ENCODE measurements at regions not wholly inside any gene's neighbourhood (a gene's known extent, or its start where the extent isn't known, plus 50 kb on each side); places are given as distances from the start of the nearest gene placed in this dataset.

GRCh38 chr2:236692937-236693336 is 123.3 kb downstream of the ACKR3 start:
- no peak for DNase-seq

- no peak for DNase-seq
These were observed 123.9 kb downstream of the ACKR3 start for GRCh38 chr2:236693531-236693930.

DNA sequence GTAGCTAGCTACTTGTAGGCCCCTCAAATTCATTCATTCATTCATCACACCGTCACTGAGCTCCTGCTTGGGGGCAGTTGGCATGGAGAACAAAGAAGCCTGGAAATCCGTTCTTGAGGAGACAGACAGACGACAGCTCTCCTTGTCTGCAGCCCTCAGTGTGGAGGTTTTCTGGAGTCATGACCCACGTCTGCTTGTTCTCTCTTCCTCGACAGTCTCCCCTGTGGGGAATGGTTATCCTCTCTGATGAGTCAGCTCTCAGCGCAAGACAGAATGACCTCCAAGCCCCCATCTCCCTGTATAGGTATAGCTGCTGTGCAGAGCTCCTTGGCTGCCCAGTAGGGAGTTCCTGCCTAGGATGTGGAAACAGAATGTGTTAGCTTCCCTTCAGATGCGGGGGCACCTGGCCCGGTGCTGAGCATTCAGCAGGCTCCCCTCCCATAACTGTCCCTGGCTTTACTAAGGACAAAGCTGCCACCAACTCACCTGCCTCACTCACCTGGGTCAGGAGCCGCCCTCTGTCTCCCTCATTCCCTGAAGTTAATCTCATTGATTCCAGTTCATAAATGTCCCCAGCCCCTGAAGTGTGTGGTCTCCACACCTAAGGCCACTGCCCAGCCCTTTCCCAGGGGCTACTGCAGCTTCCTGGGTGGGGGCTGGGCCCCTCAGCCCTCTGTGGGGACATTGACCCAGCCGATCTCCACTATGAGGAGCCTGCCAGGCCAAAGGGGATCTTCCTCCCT is 124.7 kb downstream of the ACKR3 start:
- no peak for DNase-seq

DNA sequence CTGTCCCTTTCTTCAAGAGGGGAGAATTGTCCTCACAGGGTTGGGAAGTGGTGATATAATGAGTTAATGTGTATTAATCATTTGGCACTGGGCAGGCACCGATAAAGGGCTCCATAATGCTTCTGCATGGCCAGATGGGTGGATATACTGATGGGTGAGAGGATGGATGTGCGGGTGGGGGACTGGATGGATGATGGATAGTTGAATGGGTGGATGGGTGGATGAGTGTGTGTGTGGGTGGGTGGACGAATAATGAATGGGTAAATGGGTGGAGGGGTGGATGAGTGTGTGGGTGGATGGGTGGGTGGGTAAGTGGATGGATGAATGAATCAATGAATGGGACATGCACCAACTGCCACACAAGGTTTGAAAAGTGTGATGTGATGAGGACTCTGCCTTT is 127.2 kb downstream of the ACKR3 start:
- DNase-seq: no peak

- no peak for DNase-seq
These were observed 128.5 kb downstream of the ACKR3 start for GRCh38 chr2:236698016-236698627.

- no peak for DNase-seq
These were observed 131.1 kb downstream of the ACKR3 start for GRCh38 chr2:236700703-236701102.

DNA sequence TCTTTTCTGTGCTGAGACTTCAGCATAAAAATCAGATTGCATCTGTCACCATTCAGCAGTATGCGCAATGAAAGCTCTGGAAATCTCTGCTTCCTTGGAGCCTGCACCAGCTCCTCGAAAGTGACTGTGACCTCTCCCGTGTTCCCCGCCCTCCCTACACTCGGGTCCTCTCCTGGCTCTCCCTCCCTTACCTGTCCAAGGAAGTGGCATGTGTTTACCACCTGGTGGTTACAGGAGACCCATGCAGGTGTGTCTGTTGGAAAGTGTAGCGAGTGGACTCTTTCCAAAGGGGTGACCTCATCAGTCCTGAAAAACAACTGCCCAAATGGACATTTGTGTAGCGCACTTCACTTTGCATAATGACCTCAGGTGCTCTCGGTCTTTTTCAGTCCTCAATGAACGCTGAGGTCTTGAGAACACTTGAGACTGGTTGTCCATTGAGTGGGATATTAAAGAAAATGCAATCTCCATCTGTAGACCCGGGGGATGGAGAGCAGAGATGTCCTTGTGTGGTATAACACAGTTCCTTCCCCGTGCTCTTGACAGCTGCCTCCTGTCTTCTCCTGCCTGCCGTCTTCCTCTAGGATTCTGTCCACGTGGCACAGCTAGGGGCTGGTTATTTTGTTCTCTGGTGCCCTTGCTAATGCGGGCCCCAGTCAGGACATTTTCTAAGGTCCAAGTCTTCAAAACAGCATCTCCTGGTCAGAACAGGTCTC is 133.2 kb downstream of the ACKR3 start:
- DNase-seq: no peak

- no peak for DNase-seq
These were observed 133.7 kb downstream of the ACKR3 start for GRCh38 chr2:236703373-236703709.

DNA sequence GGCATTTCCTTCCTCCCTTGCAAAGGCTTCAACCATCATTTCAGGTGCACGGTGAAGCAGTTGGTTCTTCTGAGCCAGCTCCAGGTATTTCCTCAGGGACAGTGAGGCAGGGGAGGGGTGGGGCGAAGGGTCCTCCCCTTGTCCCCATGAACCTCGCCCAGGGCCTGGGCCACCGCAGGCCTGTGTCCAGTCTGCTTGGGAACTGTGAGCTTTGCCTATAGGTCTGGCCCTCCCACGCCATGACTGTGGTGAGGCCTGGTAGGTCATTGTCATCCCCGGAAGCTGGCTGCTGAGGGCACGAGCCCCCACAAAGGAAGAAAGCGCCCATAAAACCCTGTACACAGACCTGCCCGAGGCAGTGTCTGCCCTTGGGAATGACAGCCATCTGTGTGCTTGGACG is 134.3 kb downstream of the ACKR3 start:
- no peak for DNase-seq

GRCh38 chr2:236704887-236705286 is 135.3 kb downstream of the ACKR3 start:
- no peak for DNase-seq

- no peak for DNase-seq
These were observed 135.9 kb downstream of the ACKR3 start for GRCh38 chr2:236705295-236706105.

DNA sequence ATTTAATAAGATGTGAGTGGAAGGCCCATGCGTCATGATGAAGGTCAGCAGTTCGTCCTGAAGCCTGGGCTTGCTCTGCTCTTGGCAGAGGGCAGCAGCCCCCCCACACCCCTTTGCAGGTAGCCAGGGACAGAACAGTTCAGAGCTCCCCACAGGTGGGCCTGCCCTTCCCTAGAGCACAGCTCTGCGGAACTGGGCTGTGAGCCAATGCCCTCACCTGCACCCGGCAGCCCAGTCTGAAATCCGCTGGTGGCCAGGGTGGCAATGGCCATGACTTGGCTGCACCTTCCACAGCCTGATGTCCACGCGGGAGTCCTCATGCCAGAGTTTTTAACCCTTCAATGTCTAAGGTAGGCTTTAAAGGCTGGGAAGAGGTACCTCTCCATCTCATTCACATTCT is 136.7 kb downstream of the ACKR3 start:
- no peak for DNase-seq

DNA sequence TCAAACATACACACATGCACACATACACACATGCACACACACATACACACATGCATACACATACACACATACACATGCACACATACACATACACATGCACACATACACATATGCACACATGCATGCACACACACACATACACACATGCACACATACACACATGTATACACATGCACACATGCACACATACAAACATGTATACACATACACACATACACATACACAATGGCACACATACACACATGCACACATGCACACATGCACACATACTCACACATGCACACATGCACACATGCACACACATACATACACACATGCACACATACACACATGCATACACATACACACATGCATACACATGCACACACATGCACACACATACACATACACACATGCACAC is 137.2 kb downstream of the ACKR3 start:
- no peak for DNase-seq

- no peak for DNase-seq
These were observed 141.8 kb downstream of the ACKR3 start for GRCh38 chr2:236711440-236711839.

GRCh38 chr2:236712304-236712703 is 142.7 kb downstream of the ACKR3 start:
- no peak for DNase-seq

DNA sequence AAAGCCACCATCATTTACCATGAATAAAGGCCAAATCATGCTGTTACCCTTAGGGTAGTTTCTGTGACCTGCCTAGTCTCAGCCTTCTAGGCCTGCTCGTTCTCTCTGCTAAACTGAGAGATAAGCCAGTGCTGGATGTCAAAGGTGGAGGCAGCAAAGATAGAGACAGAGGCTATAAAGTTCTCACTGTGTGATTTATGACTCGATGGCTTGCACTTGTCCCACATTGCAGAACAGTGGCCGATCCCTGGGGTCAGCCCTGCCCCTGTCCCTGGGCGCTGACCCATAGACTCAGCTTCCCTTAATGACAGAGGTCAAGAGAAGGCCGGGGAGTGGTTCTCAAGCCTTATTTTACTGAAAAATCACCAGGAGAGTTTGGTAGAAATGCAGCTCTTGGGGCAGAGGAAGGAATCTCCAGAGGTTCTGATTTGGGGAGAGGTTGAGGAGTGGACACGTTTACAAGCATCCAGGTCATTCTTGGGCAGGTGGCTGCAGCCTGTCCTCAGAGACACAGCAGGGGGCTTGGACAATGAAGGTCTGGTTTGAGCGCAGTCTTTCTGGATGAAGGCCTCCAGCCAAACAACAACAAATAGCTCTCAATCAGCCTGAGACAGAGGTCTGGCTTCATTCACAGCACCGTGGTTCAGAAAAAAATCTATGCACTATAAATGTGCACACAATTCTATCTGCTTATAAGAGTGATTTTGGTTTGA is 143.5 kb downstream of the ACKR3 start:
- DNase-seq: no peak

GRCh38 chr2:236714080-236714479 is 144.5 kb downstream of the ACKR3 start:
- DNase-seq: no peak

DNA sequence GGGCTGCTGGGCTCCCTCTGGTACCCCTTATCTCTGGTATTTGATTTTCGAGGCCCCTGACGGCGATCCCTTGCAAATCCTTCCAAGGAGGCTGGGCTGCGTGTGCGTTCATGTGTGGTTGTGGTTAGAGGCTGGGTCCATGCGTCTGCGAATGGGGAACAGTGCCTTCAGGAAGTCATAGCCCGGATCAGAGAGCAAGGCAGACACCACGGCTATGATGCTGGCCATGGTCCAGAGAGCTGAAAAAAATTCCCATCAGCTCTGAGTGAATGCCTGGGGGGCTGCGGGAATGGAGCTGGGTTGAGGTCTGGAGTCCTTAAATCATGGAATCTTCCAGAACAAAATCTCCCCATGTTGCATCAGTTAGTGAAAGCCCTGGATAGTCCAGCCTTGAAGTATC is 145.5 kb downstream of the ACKR3 start:
- no peak for DNase-seq

- no peak for DNase-seq
These were observed 145.9 kb downstream of the ACKR3 start for GRCh38 chr2:236715491-236715961.

DNA sequence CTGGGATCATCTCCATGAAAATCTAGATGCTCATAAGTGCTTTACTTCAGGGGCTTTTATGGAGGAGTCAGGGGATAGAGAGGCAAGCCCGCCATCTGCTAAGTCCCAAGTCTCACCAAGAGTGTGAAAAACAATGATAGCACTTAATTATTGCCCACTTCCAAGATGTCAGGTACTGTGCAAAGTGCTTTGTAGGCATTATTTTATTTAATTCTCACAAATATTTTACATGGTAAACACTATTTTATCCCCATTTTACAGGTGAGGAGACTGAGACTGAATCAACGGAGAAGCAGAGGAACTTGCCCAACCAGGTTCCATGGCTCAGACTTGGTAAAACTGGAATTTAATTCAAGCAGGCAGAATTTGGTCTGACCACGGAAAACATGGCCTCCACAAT is 147.5 kb downstream of the ACKR3 start:
- no peak for DNase-seq

- no peak for DNase-seq
These were observed 148.1 kb downstream of the ACKR3 start for GRCh38 chr2:236717729-236718128.

DNA sequence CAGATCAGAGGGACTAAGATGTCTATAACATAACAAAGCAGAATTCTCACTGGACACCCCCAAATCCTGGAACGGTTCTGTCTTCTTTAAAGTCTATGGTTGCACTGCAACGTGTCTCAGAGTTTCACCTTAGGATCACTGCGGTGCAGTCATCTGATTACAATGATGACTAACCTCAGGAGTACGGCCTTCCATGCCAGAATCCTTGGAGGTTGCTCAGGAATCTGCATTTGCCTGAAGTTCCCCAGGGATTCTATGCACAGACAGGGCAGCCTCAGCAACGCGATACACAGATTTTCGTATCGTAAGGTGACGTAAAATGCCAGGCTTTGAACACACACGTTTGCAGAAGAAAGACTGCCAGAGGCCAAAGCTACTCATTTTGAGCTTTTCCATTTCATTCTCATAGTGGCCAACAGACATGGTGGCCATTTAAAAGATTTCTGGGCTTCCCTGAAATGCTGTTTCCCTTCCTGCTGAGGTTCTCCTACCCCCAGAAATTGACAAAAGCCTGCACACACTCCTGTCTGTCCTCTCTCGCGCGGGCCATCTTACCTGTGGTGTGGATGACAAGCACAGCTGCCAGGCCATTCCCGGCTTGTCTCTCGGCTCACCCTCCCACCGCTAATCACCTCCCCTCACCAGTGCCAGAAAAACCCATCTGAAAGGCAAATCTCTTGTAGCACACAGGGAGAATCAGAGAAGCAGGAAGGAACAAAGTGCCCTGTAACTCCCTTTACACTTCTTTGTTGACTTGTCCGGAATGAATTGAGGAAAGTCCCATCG is 148.8 kb downstream of the ACKR3 start:
- DNase-seq: no peak
